CD4-positive, alpha-beta T cell treated with Interferon gamma for 1 hour (primary cell): ENCODE measurements at regions not wholly inside any gene's neighbourhood (a gene's known extent, or its start where the extent isn't known, plus 50 kb on each side); places are given as distances from the start of the nearest gene placed in this dataset.
"Not testable (repeated sequence)": the region's sequence is repeated elsewhere in the genome, so short reads cannot be mapped to it uniquely, and the experiment has no call there.

Source experiments
- DNase-seq: peaks from one replicate; pipeline ENCODE4 v3.0.0-alpha.2; 2020

DNA sequence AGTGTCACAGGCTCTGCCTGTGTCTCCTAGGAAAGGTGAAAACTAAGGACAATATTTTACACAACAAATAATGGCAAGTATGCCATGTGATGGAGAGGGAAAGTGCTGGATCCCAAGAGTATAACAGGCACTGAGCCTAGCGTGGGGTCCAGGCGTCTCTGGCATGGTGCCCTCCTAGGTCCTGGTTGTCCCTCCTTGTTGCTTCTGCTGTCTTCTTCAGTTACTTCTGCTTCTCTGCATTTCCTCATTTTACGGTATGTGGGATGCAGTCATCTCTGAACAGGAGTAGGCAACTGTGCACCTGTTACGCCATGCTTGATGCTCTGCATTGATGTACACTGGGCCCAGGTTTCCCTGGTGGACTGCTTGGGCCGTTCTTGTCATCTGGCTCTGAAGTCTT is 1480.8 kb downstream of the FOXD4L5 start:
- not testable (repeated sequence) for DNase-seq

DNA sequence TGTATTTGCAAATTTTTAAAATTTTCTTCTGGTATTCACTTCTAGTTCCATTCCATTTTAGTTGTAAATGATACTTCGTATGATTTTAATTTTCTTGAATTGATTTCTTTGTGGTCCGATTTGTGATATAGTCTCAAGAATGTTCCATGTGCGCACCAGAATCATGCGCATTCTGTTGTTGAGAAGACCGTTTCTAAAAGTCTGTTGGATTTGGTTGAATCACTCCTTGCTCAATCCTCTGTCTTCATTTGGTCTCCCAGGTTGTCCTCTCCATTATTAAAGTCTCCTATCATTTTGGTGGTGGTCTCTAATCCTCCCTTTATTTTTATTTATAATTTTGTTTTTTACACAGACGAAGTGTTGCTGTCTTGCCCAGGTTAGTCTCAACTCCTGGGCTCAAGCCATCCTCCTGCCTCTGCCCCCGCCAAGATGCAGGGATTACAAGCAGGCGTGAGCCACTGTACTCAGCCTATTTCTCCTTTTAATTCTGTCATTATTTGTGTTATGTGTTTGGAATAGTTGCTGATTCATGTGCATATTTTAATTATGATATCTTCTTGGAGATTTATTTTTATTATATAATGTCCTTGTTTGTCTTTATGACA is 1490.8 kb downstream of the FOXD4L5 start:
- DNase-seq = not testable (repeated sequence)

DNA sequence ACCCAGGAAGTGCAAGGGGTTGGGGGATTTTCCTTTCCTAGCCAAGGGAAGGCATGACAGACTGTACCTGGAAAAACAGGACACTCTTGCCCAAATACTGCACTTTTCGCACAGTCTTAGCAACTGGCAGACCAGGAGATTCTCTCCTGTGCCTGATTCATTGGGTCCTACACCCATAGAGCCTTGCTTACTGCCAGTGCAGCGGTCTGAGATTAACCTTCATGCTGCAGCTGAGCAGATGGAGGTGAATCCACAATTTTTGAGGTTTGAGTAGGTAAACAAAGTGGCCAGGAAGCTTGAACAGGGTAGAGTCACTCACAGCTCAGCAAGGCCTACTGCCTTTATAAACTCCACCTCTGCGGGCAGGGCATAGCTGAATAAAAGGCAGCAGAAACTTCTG is 1497.6 kb downstream of the FOXD4L5 start:
- not testable (repeated sequence) for DNase-seq

DNA sequence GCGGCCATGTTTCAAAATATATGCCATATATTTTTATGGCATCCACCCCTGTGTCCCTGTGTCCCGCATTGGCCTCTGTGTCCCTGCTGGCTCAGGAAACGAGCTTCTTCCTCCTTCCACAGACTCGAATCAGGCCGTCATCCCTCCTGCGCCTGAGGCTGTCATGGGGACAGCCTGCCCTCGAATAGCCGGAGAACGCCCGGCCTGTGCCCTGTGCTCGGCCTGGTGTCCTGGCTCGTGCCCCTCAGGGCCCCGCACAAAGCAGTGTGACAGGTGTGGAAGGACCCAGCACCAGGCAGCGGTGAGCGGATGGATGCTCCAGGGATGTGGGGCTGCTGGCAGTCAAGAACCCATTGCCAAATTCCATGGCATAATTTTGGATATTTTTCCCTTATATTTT is 1500.0 kb downstream of the FOXD4L5 start:
- DNase-seq = not testable (repeated sequence)

DNA sequence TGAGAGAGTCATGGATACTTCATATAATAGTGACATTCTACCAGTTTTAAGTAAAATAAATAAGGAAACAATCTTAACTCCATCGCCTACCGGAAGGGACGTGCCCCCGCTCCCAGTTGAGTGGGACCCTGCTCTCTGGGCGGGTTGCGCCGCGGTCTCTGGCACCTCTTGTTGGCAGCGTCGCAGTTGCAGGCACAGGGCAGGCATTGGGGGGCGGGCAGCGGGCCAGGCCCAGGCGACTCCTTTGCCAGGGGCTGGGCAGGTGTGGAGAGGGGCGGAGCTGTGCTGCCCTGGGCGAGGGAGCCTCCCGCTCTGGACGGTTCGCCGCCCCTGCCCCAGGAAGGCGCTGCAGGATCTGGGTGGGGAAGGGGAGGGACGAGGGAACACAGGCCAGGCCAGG is 1500.6 kb downstream of the FOXD4L5 start:
- not testable (repeated sequence) for DNase-seq

DNA sequence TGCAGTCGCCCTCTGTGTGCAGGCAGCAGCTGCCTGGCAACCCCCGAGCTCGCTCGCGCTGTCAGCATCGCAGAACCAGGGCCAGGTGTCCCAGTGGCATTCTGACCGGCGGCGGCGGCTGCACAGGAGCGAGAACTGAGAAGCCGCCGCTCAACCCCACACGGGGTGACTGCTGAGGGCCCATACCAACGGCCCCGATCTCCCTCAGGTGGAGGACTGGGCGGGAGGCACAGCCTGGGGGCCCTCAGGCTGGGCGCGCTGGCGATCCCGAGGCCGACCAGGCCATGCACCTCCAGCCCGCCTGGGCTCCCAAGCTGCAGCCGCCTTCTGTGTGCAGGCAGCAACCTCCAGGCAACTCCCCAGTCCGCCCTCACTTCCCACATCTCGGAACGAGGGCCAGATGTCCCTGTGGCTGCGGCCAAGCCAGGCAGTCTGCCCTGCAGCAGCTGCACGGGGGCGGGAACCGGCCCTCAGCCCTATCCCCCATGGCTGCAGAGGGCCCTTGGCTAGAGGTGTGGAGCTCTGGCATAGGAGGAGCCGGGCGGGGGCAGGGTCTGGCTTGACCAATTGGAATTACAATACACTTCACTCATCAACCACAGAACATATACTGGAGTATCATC is 1503.1 kb downstream of the FOXD4L5 start:
- DNase-seq = not testable (repeated sequence)

DNA sequence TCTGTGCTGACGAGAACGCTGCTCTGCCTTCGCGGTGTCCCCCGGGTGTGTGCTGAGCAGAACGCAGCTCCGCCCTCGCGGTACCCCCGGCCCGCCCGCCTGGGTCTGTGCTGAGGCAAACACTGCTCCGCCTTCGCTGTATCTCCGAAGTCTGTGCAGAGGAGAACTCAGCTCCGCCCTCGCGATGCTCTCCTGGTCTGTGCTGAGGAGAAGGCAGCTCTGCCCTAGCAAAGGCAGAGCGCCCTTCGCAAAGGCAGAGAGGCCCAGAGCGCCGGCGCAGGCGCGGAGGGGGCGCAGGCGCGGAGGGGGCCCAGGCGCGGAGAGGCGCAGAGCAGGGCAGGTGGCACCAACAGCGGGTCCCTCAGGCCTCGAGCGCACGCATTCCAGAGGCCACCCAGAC is 1503.6 kb downstream of the FOXD4L5 start:
- not testable (repeated sequence) for DNase-seq

DNA sequence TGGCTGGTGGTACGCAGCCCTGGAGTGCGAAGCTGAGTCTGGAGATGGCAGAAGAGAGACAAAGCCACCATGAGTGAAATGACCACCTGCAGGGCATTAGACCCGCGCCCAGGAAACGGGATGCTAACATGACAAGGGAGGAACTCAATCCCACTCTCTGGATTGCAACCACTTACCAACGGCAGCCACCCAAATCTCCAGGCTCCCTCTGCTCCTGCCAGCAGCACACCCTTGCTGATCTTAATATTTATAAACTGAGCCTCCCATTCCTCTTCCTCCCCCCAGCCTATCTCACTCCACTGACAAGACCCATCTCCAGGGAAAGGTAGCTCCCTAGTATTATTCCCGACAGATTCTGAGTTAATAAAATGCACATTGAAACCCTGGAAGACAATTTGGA is 1508.8 kb downstream of the FOXD4L5 start:
- DNase-seq = not testable (repeated sequence)

DNA sequence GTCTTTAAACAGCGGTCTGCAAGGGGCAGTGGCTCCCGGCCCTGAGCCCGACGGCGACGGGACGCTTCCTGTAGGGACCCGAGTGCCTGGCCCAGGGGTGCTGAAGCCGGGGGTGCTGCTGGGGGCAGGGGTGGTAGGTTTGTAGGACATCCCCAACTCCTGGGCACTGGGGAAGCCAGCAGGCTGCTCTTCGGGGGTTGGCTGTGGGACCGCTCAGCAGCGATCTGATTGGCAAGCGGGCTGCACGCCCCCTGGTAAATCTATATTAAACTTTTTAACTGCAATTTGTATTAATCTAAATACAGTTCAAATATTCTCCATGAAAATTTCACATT is 1510.0 kb downstream of the FOXD4L5 start:
- DNase-seq = not testable (repeated sequence)

DNA sequence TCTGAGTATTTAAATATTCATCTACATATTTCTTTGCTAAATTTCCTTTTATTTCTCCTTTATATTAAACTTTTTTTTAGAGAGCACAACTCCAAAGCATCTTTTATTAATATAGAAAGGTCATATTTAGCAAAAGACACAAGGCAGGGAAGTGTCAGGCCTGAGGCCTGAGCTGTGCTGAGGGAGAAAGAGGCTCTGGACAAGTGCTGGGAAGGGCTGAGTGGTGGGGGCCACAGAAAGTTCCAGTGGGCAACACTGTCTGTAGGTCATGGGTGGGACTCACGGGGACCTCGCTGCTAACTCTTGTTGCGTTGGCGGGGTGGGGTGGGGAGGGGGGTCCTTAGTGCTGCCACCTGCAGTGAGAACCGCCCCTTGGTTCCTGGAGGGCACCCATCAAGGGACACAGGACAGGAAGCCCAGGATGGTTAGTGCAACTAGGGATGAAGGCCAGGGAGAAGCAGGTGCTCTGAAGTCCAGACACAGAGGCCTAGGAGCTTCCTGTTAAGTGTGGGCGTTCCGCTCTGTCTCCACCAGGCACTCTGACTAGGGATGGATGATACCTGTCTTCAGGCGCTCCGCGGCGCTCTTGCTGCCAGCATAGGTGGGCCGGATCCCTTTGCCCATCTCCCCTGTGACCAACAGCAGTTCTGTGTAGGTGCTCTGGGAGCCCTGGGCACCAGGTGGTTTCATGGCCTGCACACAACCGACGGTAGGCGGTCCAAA is 1510.5 kb downstream of the FOXD4L5 start:
- not testable (repeated sequence) for DNase-seq

DNA sequence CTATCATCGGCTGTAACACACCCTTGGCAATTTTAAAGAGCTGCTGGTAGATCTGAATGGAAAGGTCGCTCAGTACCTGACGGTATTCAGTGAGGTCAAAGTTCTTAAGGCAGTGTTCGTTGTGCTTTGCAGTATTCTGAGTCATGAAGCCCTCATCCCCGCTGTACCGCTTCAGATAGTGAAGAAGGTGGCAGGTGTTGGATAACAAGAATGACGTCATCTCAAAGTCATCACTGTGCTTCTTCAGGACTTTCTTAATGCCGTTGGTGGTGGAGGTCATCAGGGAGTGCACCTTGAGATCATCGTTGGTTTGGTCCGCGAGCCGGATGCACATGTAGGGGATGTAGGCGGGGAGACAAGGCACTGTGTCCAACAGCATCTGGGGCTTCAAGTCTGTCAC is 1522.8 kb downstream of the FOXD4L5 start:
- not testable (repeated sequence) for DNase-seq

DNA sequence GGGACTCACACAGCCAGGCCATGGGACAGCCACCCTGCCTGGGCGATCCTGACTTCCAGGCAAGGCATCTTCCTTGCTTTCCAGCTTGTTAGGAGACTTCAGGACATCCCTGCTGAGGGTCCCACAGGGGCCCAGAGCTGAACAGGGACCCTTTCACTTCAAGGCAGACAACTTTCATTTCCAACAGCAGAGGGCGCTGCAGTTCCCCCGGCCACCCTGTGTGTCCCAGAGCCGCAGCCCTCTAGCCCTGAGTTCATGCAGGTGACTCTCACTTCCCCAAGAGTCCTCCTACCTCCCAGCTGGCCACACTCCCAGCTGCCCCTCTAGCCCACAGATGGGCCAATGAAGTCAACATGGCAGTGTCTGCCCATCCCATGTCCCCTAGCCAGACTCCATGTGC is 1556.0 kb downstream of the FOXD4L5 start:
- DNase-seq = not testable (repeated sequence)

DNA sequence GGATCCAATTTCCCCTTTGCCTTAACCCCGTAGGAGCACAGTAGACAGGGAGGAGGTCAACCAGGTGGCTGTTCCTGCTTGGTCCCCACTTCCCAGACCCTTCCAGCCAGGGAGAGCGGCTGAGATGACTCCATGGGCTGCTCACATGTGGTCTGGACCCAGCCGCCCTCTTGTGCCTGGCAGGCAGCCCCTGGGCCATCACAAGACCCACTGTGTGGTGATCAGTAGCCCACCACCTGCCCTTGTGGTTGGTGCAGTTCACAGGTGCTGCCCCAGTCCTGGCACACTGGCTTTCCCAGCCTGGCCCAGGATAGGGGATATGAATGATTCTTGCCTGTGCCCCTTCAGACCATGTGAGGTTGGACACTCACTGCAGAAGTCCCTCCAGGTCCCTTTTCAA is 1556.7 kb downstream of the FOXD4L5 start:
- DNase-seq = no peak

DNA sequence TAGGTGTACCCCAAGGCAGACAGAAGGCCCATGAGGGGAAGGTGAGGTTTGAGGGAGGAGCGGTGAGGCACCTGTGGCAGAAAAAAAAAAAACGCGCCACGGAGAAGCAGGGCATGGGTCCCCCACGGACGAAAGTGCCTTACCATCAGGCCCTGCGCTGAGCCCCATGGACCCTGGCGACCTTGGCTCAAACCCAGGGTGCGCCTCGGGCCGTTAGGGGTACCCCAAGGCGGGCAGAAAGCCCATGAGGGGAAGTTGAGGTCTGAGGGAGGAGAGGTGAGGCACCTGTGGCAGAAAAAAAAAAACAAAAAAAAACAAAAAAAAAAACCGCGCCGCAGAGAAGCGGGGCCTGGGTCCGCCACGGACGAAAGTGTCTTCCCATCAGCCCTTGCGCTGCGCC is 1576.7 kb downstream of the FOXD4L5 start:
- not testable (repeated sequence) for DNase-seq

DNA sequence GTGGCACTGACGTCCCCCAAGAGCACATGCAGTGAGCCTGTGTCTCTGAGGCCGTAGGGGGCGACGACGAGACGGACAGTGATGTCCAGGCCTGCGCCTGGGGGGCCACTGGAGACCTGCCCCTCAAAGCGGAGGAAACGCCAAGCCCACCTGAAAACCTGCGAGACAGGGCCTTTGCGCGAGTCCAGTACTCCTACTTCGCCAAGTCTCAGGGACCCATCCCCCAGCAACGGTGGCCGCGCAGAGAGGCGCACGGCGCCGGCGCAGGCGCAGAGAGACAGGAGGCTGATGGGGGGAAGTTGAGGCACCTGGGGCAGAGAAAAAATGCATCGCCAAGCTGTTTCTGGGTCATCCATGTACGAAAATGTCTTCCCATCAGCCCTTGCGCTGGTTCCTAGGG is 1580.6 kb downstream of the FOXD4L5 start:
- DNase-seq = not testable (repeated sequence)

DNA sequence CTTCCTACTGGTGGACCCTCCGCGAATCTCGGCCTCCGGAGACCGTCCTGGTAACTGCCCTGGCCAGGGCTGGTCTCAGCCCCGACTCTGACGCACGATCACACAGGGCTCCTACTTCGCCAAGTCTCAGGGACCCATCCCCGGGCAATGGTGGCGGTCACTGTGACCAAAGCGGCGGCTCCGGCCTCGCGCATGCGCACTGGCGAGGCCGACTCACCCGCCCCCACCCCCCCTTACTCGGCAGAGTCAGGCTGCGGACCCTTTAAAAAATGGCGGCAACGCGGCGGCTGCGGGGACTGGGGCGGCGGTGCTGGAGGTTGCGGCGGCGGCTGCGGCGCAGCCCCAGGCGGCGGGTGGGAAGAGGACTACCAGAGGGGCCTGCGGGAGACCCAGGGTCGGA is 1581.3 kb downstream of the FOXD4L5 start:
- not testable (repeated sequence) for DNase-seq

DNA sequence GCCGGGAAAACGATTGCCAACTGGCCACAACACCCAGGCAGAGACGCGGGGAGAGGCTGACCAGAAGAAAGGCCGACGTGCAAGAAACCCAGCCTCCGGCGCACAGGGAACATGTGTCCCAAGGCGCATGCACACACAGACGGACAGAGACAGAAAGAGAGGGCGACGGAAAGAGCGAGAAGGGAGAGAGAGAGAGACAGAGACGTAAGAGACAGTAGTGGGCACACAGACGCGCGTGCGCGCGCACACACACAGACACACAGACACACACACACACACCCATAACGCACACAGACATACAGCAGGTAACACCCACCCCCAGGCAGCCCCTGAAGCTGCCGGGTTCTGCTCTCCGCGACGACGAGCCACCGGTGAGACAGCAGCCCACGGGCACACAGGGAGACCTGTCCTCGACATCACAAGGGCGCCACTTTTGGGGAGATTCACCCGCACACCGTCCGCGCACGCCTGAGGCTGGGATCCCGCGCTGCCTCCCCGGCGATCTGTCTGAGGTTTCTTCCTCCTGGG is 1581.8 kb downstream of the FOXD4L5 start:
- not testable (repeated sequence) for DNase-seq
